Transverse colon (tissue), 3 donors: ENCODE measurements at regions not wholly inside any gene's neighbourhood (a gene's known extent, or its start where the extent isn't known, plus 50 kb on each side); places are given as distances from the start of the nearest gene placed in this dataset.

Source experiments
- CTCF ChIP-seq, 5 experiments: fragments of 200-600 bp in 3 of 5; fragments of 450-650 bp in 2 of 5; sonication (generic) in 3 of 5; IDR thresholded peaks; 1 replicate in 2 of 5; 2 replicates in 3 of 5; pipeline ENCODE4 v1.5.1; 2016 to 2017; ENCODE audit warnings: antibody characterized with exemption in 5 of 5, inconsistent platforms in 3 of 5, mild to moderate bottlenecking in 2 of 5, moderate library complexity in 1 of 5
- EP300 ChIP-seq: sonication (generic); formaldehyde crosslinking; IDR thresholded peaks from one replicate; pipeline ENCODE4 v1.6.1; 2017; ENCODE audit warnings: antibody characterized with exemption, low read depth

- TF ChIP-seq EP300 (no peak), CTCF (IDR thresholded peaks at IDR 0.05) (no peak)
Observed at GRCh38 chr11:37230865-37231264, 632.8 kb upstream of the RAG2 start.
